ENCODE measurements at regions not wholly inside any gene's neighbourhood (a gene's known extent, or its start where the extent isn't known, plus 50 kb on each side); places are given as distances from the start of the nearest gene placed in this dataset.
"Not testable (repeated sequence)": the region's sequence is repeated elsewhere in the genome, so short reads cannot be mapped to it uniquely, and the experiment has no call there.

DNA sequence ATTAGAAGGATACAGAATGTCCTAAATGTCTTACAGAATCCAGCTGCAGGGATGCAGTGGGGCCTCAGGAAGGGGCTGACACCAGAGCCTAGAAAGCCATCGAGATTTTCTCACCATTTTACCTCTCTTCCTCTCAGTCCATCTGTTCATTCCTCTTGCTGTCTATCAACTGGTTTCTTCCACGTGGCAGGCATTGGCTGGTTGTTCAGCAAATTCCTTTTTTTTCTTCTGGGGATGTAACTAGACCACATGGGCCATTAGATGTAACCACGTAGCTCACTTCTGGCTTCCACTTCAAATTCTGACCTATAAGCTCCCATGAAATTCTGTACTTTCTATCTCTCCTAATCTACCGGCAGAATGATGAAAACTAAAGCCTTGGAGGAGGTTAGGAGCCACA is 93.6 kb upstream of the MTAP start:
- DNase-seq: no peak

DNA sequence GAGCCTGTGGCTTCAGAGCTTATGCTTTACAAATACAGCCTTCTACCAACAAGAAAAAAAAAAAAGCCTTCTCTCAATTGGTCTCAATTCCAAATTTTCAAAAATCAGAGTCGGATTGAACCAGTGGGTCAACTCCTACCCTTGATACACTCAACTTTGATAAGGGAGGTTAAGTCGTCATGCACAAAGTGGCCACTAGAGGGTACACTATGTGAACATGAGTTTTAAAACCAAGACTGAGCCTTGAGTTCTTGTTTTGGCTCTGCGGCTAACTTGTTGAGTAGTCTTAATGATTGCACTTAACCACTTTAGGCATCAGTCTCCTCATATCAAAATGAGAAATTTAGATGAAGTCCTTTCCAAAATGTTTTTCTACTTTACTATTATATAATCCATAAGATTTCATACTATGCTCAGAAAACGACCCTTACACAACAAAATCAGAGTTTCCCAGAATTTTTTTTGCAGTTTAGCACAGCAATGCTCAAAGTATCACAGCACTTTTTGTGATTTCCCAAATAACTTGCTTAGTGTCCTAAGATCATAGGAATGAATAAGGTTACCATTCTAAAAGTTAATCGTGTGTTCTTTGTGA is 92.9 kb upstream of the MTAP start:
- DNase-seq: peak; percentile 52

DNA sequence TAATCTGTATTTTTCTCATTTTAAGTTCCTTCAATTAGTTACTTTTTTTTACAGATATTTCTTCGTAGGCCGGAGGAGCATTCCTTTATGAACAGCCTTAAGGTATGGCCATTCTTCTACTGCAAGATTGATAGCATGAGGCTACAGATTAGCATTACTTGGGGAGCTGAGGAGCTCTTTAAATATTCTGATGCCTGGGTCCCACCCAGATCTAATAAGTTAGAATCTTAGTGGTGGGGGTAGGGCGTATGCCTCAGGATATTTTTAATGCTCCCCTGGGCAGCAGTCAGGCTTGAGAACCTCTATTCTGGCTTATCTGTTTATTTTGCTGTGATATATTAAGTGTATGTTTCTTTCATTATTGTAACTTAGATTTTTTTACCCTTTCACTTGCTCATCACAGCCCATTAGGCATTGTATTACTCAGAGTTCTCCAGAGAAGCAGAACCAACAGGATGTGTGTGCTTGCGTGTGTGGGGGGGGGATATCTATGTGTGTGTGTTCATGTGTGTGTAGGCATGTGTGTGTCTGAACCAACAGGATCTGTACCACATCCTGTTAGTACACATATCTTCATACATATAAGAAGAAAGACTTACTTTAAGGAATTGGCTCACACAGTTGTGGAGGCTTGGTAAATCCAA is 91.8 kb upstream of the MTAP start:
- no peak for DNase-seq

DNA sequence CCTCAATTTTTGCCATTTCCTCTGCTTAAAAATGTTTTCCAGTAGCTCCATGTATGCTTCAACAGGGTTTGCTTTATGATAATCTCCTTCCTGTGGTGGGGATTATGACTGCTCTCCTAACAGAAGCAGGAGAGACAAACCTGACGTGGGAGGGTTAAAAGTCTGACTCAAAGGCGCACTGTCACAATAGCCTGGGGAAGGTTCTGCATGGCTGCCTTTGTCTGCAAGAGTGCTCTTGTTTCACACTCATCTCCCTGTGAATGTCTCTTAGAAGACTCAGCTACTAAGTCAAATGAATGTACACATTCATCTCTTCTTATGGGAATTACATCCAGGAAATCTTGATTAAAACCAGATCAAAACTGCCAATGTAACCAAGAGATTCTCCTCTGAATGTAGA is 90.9 kb upstream of the MTAP start:
- no peak for DNase-seq

DNA sequence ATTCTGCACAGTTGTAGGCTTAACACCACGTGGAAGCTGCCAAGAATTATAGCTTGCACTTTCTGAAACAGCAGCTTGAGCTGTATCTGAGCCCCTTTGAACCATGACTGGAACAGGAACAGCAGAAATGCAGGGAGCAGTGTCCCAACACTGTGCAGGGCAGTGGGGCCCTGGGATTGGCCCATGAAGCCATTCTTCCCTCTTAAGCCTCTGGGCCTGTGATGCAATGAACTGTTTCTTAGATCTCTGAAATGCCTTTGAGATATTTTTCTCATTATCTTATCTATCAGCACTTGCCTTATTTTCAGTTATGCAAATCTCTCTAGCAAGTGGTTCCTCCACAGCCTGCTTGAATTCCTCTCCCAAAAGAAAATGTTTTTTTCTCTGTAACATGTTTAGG is 87.0 kb upstream of the MTAP start:
- DNase-seq: no peak

DNA sequence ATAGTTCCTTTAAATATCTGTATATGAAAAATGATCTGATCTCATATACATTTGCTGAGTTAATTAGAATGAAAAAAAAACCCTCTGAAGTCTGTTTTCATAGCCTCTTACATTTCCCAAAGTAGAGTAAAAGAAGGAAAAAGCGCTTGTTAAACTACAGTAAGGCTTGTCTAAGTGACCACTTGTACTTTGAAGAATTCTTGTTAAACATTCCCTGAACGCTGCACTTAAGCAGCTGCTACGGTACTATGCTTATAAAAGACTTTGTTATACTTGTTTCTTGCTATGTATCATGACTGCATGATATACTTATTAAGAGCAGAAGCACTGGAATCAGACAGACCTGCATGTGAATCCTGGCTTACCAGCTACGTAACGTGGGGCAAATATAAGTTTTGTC is 81.7 kb upstream of the MTAP start:
- no peak for DNase-seq

DNA sequence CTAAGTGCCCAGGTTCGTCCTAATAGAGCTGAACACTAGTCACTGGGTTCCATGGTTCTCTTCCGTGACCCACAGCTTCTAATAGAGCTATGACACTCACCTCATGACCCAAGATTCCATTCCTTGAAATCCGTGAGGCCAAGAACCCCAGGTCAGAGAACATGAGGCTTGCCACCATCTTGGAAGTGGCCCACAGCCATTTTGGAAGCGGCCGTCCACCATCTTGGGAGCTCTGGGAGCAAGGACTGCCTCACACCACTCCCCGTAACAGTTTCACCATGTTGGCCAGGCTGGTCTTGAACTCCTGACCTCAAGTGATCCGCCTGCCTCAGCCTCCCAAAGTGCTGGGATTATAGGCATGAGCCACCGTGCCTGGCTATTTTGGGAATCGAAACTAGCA is 75.0 kb upstream of the MTAP start:
- not testable (repeated sequence) for DNase-seq

DNA sequence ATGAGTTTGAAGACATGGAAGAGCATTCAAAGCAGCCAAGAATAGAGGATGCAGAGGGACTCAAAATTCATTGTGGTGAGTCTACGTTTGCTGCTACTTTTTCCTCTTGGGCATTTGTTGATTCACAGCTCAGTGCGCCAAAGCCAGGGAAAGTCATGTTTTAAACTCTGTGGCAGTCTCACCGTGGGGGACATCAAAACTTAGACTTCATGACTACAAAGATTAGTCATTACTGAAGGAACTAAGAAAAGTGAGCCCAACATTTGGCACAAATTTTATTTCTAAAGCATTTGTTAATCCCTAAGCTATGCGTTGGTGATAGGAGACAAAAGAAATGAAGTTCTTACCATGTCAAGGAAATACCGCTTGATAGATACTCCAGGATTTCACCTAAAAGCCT is 73.7 kb upstream of the MTAP start:
- DNase-seq: no peak

DNA sequence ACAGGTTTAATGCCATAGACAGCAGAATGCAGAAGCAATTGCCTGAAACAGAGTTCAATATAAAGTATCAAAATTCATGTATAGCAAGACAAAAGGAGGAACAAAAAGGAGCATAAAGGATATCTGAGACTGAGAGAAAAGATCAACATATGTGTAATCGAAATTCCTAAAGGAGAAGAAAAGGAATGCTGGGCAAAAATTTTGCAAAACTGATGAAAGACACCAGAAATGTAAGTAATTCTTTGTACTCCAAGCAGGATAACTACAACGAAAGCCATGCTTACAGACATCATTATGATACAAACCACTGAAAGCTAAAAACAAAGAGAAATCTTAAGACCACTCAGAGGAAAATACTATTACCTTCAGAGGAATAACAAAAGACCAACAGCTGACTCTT is 72.8 kb upstream of the MTAP start:
- DNase-seq: no peak

DNA sequence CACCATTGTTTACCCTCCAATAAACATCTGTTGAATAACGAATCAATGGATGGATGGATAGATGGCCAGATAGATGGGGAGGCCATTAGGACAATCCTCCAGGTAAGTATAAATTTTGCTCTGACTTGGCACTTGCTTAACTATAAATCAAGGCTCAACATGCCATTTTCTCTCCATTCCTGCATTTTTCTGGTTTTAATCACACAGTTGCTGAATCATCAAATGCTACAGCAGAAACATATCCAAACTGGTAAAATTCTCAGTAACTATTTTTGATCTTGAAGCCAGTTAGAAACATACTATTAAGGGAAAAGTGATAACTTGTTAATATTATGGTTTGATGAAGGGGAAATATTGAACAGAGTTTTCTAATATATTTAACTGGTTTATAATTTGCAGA is 71.5 kb upstream of the MTAP start:
- DNase-seq: no peak

DNA sequence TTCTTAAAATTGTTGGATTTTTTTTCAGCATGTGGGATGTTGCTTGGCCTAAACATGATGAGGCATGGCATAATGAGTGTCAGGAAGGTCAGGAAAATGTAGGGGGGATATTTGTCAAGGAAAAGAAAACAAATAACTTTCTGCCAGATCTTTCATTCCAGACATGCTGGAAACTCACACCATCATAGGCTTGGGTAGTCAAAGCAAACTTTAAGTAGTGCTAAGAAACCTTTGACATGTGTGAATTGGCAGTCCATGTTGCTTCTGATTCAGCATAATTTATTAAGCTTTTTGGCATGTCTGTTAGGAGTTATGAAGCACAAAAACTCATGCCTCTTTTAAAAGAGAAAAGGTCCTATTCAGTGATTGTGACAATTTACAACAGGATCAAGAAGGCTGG is 61.3 kb upstream of the MTAP start:
- DNase-seq: no peak

DNA sequence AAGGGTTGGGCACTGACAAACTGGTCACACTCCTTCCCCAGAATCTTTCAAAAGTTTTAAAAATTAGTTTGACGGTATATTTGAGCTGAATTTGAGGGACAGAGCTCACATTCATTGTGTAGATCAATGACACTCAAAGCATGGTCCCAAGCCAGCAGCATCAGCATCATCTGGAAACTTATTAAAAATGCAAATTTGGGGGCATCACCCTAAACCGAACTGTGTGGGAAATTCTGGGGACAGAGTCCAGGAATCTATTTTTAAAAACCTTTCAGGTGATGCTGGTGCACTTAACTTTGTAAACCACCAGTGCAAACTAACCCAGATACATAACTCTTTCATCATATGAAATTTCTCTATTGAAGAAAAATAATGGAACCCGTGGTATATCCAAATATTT is 58.1 kb upstream of the MTAP start:
- no peak for DNase-seq

DNA sequence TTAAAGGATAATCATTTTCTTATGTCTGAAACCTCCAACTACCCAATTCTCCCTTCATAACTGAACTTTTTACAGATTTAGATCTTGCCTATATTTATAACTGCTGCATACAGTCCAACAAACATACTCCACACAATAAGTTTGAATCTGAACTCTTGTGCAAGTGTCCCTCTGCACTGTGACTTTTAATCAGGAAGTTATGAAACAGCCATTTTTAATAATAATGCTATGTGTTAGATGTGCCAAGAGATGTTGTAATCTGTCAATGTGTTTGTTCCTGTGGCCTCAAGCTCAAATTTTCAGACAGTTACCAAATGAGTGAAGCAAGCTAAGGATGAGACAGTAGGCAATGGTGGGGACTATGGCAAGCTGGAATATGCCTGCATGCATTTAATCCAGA is 57.6 kb upstream of the MTAP start:
- no peak for DNase-seq

DNA sequence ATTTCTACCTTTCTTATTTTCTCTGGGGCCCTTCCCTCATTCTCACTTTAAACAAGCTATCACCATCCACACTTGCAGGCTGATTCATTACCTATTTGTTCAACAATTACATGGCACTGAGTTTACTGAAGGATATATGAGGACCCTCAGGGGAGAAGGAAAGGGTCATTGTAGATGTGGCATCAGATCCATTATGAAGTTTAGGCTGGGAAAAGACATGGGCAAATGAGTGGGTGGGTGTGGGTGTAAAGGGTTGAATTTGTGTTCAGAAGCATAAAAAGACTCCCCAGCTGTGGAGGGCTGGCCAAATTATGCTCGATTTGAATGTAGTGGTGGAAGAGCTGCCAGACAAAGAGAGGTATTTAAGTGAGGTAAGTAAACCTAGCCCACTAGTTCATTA is 55.9 kb upstream of the MTAP start:
- no peak for DNase-seq

DNA sequence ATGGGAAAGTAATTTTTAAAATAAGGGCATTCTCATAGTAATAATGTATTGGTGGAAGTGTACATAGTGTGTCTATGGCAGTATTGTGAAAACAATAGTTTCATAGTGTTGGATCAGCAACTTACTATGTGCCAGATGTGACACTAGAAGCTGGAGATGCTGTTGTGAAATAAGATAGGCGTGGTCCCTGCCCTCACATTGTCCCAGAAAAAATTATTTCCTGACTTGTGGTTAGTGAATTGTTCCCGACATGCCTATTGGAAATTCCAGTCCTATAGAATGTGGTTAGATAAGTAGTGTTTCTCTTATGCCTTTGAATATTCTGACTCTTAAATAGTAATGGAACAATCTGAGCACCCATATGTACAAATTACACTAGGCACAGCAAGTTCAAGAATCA is 55.3 kb upstream of the MTAP start:
- DNase-seq: no peak

DNA sequence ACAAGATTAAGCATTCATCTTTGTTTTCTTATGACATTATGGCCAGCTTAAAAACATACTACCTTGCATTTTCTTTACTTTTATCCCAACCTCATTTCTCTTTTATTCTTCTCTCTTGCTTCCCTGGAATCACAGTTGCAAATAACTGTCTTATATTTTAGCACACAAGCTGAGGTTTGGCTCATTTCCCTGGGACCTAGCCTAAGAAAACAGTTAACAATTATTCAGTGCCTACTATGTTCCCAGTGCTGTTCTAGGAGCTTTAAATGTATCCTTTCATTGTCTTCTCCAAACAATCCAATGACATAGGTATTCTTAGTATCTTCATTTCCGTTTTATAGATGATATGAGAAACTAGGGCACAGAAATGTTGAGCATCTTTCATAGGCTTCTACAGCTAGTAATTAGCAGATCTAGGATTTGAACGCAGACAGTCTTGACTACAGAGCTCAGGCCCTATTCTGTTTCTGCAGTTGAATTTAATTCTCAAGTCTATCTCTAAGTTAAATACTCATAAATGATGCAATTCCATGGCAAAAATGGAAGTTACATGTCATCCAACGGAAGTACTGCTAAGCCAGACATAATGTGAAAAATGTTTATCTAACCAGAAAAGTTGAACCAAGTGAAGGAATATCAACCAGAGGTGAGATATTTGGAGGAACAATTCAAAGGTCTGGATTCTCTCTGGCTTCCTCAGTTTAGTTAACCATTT is 52.3 kb upstream of the MTAP start:
- no peak for DNase-seq

DNA sequence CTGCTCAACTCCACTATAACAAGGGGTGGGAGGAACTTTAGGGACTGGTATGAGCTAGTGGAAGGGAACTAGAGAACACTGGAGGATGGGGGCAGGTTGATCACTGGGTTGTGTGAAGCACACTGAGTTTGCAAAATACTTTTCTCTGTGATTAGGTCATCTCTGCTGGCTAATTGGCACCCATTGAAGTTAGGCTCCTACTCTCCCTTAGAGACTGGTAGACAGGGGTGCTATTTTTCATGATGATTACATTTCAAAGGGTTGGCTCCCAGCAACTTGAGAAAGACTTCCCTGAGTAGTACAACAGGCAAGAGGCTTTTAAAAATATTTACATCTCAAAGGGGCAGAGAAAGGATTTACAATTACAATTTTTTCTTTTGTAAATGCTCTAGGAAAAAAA is 50.4 kb upstream of the MTAP start:
- DNase-seq: no peak
